ENCODE measurements at regions not wholly inside any gene's neighbourhood (a gene's known extent, or its start where the extent isn't known, plus 50 kb on each side); places are given as distances from the start of the nearest gene placed in this dataset.

- no peak for DNase-seq (ENCODE audit: low spot score)
Observed at GRCh38 chr3:17983106-17983505, 240.7 kb upstream of the TBC1D5 start.

DNA sequence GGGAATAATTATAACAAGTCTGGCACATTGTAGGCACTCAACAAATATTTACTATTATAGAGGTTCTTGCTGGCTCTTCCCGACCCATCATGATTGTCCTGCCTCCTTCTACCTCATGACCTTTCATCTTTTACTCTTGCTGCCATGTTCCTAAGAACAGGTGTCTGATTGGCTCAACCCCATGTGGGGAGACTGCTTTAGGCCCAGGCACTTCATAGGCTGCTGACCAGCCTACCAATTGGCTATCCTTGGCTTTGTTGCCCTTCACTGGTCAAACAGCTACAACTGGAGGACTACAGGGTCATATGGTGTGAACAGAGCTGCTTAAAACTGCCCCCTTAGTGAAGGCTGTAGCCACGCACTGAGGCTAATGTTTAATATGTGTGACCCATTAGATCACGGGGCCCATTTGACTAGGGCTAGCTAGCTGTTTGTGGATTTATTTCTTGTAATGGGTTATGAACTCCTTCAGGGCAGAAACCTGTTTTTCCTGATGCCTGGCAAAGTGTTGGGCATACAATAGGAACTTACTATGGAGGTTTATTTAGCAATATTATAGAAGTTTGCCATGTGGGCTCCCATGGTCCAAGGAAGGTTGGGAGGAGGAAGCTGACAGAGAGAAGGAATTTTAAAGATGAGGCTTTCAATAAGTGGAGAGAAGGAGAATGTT lies 239.9 kb upstream of the TBC1D5 start:
- no peak for DNase-seq (ENCODE audit: low spot score)

- no peak for DNase-seq (ENCODE audit: low spot score)
Observed at GRCh38 chr3:17980863-17981262, 238.4 kb upstream of the TBC1D5 start.

GRCh38 chr3:17979911-17980310 lies 237.5 kb upstream of the TBC1D5 start:
- DNase-seq (ENCODE audit: low spot score) = no peak

GRCh38 chr3:17979252-17979651 lies 236.8 kb upstream of the TBC1D5 start:
- DNase-seq (ENCODE audit: low spot score) = no peak

DNA sequence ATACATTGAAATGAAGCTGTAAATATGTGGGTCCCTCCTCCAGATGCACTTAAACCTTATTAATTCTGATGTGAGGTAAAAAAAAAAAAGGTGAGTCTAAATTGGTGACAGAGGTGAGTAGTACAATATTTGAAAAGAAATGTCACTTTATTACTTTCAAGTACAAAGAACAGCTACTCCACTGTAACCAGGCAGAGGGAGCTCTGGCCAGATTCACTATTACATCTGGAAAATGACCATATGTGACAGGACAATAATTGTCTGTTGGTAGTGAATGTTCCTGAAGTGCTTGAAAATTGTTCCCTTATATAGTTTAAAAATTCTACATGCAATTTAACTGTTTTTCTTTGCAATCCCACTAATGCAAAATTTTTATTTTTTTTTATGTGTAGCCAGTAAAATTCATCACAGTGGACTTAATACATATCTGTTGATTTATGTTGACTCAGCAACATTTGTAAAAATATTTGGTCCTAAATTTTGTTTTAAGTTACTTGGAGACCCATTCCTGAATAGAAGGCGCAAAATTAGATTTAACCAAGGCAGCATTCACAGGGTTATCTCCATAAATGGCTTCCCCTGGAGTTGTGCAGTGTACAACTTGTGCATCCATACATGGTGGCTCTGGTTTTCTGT lies 231.9 kb upstream of the TBC1D5 start:
- DNase-seq (ENCODE audit: low spot score) = no peak

GRCh38 chr3:17972959-17973906 lies 230.8 kb upstream of the TBC1D5 start:
- no peak for DNase-seq (ENCODE audit: low spot score)

GRCh38 chr3:17972476-17972875 lies 230.0 kb upstream of the TBC1D5 start:
- no peak for DNase-seq (ENCODE audit: low spot score)

DNA sequence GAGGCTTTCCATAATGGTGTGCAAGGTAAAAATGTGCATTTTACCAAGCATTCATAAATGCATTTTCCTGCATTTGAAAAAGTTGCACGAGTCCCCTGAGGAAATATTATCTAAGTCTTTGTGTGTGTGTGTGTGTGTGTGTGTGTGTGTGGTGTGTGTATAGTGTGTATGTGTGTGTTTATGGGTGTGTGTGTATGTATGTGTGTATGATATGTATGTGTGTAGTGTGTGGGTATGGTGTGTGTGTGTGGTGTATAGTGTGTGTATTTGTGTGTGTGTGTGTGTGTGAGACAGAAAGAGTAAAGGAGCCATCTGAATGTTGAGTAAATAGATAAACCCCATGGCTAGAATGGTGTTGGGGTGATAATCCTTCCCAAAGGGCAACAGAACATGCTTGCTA lies 229.6 kb upstream of the TBC1D5 start:
- DNase-seq (ENCODE audit: low spot score) = no peak

DNA sequence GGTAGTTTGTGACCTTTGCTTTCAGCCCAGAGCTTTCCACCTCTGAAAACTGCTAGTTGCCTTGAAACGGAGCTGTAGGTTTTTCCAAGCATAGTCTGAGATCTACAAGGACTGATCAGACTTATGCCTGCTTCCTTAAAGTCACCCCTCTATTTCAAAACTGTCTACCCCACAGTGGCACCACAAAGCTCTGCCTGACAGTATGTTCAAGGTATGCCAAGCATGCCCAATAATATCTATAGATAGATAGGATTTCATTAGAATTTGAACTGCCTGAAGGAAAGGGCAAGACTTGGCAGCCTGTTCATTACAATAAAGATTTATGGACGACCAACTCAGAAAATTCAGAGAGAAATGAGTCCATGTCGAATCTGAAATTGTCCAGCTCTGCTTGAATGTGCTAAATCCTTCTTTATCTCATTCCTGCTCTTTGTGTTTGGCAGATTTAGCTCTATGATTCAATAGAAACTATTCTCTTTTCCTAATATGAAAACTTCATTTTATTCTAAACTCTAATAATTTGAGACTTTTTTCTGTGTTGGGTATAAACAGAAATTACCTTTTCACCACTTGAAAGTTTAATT lies 227.6 kb upstream of the TBC1D5 start:
- no peak for DNase-seq (ENCODE audit: low spot score)

- no peak for DNase-seq (ENCODE audit: low spot score)
Observed at GRCh38 chr3:17969244-17969643, 226.8 kb upstream of the TBC1D5 start.

GRCh38 chr3:17967953-17968607 lies 225.6 kb upstream of the TBC1D5 start:
- DNase-seq (ENCODE audit: low spot score) = no peak

DNA sequence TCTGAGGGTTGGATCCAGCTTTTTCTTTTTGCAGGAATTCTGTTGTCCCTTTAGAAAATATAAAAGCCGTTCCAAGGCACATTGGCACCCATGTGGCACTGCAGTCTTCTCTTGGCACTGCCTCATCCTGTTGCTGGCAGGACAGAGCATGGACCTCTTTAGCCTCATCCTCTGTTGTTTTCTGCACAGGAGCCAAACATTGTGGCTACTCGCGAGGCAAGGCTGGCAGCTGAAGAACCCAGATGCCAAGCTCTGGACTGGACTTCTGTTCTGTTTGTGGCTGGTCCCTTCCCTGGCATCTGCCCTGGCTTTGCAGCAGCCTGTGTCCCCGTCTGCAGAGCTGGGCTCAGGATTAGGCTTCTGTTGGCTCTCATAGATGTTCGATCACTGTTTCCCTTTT lies 224.7 kb upstream of the TBC1D5 start:
- no peak for DNase-seq (ENCODE audit: low spot score)

GRCh38 chr3:17965331-17965730 lies 222.9 kb upstream of the TBC1D5 start:
- no peak for DNase-seq (ENCODE audit: low spot score)

DNA sequence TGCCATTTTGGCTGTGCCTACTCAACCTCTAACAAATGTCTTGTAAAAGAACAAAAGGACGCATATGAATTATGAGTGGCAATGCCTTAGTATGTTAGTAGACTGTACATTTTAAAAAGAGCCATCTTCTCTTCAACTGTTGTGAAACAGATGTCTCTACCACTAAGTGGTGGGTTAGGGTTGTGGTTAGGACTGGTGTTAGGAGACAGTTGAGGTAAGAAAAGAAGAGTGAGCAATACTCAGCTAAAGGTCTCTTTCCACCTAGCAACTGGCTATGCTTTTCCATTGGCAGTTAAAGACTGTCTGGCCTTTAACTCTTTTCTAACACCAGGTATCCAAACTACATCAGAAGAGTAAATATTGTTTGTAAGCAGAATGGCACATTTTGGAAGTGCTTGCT lies 221.7 kb upstream of the TBC1D5 start:
- DNase-seq (ENCODE audit: low spot score) = no peak

DNA sequence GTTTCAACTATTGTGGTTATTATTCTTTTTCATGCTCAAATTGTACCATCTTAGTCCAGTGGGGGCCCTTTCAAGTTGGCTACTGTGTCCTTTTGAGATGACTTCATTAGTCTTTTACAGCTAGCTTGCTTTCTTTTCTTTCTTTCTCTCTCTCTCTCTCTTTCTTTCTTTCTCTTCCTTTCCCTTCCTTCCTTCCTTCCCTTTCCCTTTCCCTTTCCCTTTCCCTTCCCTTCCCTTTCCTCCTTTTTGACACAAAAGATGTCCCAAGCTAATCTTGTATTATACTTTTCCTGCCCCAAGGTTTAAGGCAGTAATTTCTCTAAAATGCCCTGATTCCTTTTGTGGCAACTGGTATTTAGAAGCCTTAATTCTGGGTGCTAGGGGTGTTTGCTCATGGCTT lies 213.0 kb upstream of the TBC1D5 start:
- no peak for DNase-seq (ENCODE audit: low spot score)

DNA sequence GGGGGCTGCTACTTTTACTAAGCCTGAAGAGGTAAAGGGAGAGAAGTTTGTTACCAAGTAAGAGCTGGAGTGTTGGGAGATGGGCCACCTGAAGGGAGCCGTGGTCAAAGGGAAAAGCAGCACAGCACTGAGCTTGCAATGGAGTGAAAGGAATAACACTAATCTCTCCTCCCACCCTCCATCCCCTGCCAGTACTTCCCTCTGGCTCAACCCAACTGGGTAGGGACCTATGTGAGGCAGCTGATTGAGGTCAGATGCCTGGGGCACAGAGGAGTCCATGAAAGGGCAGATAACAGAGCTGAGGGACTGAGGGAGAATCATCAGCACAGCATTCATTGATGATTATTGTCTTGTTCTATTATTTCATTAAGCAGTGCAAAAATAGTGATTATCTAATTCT lies 212.4 kb upstream of the TBC1D5 start:
- no peak for DNase-seq (ENCODE audit: low spot score)

GRCh38 chr3:17951241-17951640 lies 208.8 kb upstream of the TBC1D5 start:
- no peak for DNase-seq (ENCODE audit: low spot score)

DNA sequence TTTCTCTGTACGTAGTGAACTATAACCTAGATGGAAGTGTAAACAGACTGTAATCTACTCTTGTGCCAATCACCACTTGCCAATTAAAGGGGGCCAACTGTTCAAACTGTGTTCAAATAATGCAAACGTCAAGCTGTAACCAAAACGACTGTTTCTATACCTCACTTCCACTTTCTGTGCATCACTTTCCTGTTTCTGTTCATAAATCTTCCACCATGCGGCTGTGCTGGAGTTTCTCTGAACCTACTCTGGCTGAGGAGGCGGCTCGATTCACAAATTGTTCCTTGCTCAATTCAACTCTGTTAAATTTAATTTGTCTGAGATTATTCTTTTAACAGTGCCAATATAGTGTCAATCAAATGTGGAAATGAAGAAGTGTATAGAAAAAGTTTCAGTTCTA lies 206.7 kb upstream of the TBC1D5 start:
- no peak for DNase-seq (ENCODE audit: low spot score)

- DNase-seq (ENCODE audit: low spot score) = no peak
Observed at GRCh38 chr3:17947833-17948232, 205.4 kb upstream of the TBC1D5 start.

- no peak for DNase-seq (ENCODE audit: low spot score)
Observed at GRCh38 chr3:17946619-17947018, 204.2 kb upstream of the TBC1D5 start.

- no peak for DNase-seq (ENCODE audit: low spot score)
Observed at GRCh38 chr3:17945799-17946399, 203.5 kb upstream of the TBC1D5 start.
